IMR-90 (cell line): ENCODE measurements at regions not wholly inside any gene's neighbourhood (a gene's known extent, or its start where the extent isn't known, plus 50 kb on each side); places are given as distances from the start of the nearest gene placed in this dataset.

Source experiments
- ATAC-seq: fragments of 200-7000 bp; cut with Tn5 transposase; 2 replicates; pipeline ENCODE4 v1.9.1; 2020; ENCODE audit warnings: low read depth, mild to moderate bottlenecking, moderate library complexity
- BruUV-seq: library from RNA; stranded (reverse); fragments of 400-500 nt; replicated peaks from 2 replicates; lab custom pipeline; 2021; lab: Mats Ljungman, UMichigan
- CTCF ChIA-PET: fragments of 300-600 bp; formaldehyde crosslinking; extraction: SDS; loops from one replicate; lab custom pipeline; 2021; ENCODE audit warnings: antibody characterized with exemption; lab: Yijun Ruan, JAX
- POLR2A ChIA-PET: fragments of 300-600 bp; sonication (Branson Sonifier 250); formaldehyde crosslinking; loops from one replicate; lab custom pipeline; 2022; ENCODE audit warnings: antibody characterized with exemption; ENCODE audit not compliant: unreplicated experiment; lab: Charles Lee
- DNase-seq: peaks from one replicate; pipeline ENCODE4 v3.0.0; 2013
- H2AFZ ChIP-seq: replicated peaks from 2 replicates; pipeline ENCODE3; 2013; ENCODE audit warnings: low read length, mild to moderate bottlenecking; ENCODE audit not compliant: poor library complexity
- H2AK5ac ChIP-seq: 2 replicates; pipeline ENCODE4 v1.6.1; 2013; ENCODE audit warnings: low read depth, low read length, inconsistent platforms
- H2AK9ac ChIP-seq: replicated peaks from 2 replicates; pipeline ENCODE3; 2013; ENCODE audit warnings: mild to moderate bottlenecking, low read depth, low read length, moderate library complexity; ENCODE audit not compliant: poor library complexity
- H2BK120ac ChIP-seq: 2 replicates; pipeline ENCODE4 v1.6.1; 2013; ENCODE audit warnings: low read depth, low read length, inconsistent platforms
- H2BK15ac ChIP-seq: 3 replicates; pipeline ENCODE4 v1.6.1; 2013; ENCODE audit warnings: low read depth, low read length, inconsistent platforms
- H2BK20ac ChIP-seq: 2 replicates; pipeline ENCODE4 v1.6.1; 2013; ENCODE audit warnings: low read depth, mild to moderate bottlenecking, inconsistent platforms, low read length, moderate library complexity
- H2BK5ac ChIP-seq: 2 replicates; pipeline ENCODE4 v1.6.1; 2013; ENCODE audit warnings: mild to moderate bottlenecking, low read depth, low read length, inconsistent platforms; ENCODE audit not compliant: poor library complexity, severe bottlenecking
- H3K14ac ChIP-seq: replicated peaks from 2 replicates; pipeline ENCODE4 v1.6.1; 2013; ENCODE audit warnings: low read depth, low read length, inconsistent platforms
- H3K18ac ChIP-seq: 2 replicates; pipeline ENCODE4 v1.6.1; 2013; ENCODE audit warnings: low read depth, low read length, control low read depth
- H3K23ac ChIP-seq: 2 replicates; pipeline ENCODE4 v1.6.1; 2013; ENCODE audit warnings: low read depth, low read length, inconsistent platforms
- H3K27ac ChIP-seq: 2 replicates; pipeline ENCODE4 v1.5.1; 2013; ENCODE audit warnings: mild to moderate bottlenecking, control low read depth, low read length; ENCODE audit not compliant: insufficient read depth
- H3K27me3 ChIP-seq: 2 replicates; pipeline ENCODE4 v1.6.1; 2013; ENCODE audit warnings: low read length; ENCODE audit not compliant: control insufficient read depth, insufficient read depth
- H3K36me3 ChIP-seq: 2 replicates; pipeline ENCODE4 v1.6.1; 2013; ENCODE audit warnings: low read length, mixed read lengths; ENCODE audit not compliant: control insufficient read depth, insufficient read depth
- H3K4ac ChIP-seq: 2 replicates; pipeline ENCODE4 v1.6.1; 2013; ENCODE audit warnings: low read depth, low read length, inconsistent platforms
- H3K4me1 ChIP-seq: 2 replicates; pipeline ENCODE4 v1.6.1; 2013; ENCODE audit warnings: low read length, mixed read lengths; ENCODE audit not compliant: control insufficient read depth, insufficient read depth
- H3K4me2 ChIP-seq: 2 replicates; pipeline ENCODE4 v1.6.1; 2013; ENCODE audit warnings: low read depth, mild to moderate bottlenecking, control low read depth, low read length, moderate library complexity
- H3K4me3 ChIP-seq: 2 replicates; pipeline ENCODE4 v1.5.1; 2013; ENCODE audit warnings: low read depth, mild to moderate bottlenecking, control low read depth, low read length, moderate library complexity; ENCODE audit not compliant: insufficient read depth
- H3K56ac ChIP-seq: 2 replicates; pipeline ENCODE4 v1.6.1; 2013; ENCODE audit warnings: low read length, inconsistent platforms; ENCODE audit not compliant: insufficient read depth; ENCODE audit errors: extremely low read depth
- H3K79me1 ChIP-seq, 2 experiments: 2 replicates each; pipeline ENCODE4 v1.6.1; 2013; ENCODE audit warnings: low read length in 2 of 2, inconsistent platforms in 1 of 2, low read depth in 1 of 2
- H3K9ac ChIP-seq: 2 replicates; pipeline ENCODE4 v1.6.1; 2013; ENCODE audit warnings: low read depth, low read length, control low read depth
- H3K9me1 ChIP-seq: 2 replicates; pipeline ENCODE4 v1.6.1; 2013; ENCODE audit warnings: low read length, inconsistent platforms; ENCODE audit not compliant: insufficient read depth
- H3K9me3 ChIP-seq: 2 replicates; pipeline ENCODE4 v1.6.1; 2013; ENCODE audit warnings: low read length; ENCODE audit not compliant: control insufficient read depth, insufficient read depth
- H4K20me1 ChIP-seq: 2 replicates; pipeline ENCODE4 v1.6.1; 2013; ENCODE audit warnings: low read length, inconsistent platforms; ENCODE audit not compliant: insufficient read depth
- H4K5ac ChIP-seq: 2 replicates; pipeline ENCODE4 v1.6.1; 2013; ENCODE audit warnings: mild to moderate bottlenecking, low read depth, low read length, control low read depth
- H4K8ac ChIP-seq, 2 experiments: 2 replicates each; pipeline ENCODE4 v1.6.1; 2013; ENCODE audit warnings: low read depth in 2 of 2, low read length in 2 of 2, control low read depth in 1 of 2, inconsistent platforms in 1 of 2
- H4K91ac ChIP-seq: 2 replicates; pipeline ENCODE4 v1.6.1; 2013; ENCODE audit warnings: low read depth, low read length, inconsistent platforms; ENCODE audit not compliant: insufficient read depth
- BHLHE40 ChIP-seq: fragments of 150-350 bp; IDR thresholded peaks from 2 replicates; pipeline ENCODE4 v1.6.1; 2016; ENCODE audit warnings: mild to moderate bottlenecking, low read depth, low read length
- CEBPB ChIP-seq: IDR thresholded peaks from 2 replicates; pipeline ENCODE4 v1.6.1; 2012; ENCODE audit warnings: low read depth, low read length, improper control_type of control experiment
- CHD1 ChIP-seq: IDR thresholded peaks from 2 replicates; pipeline ENCODE4 v1.6.1; 2012; ENCODE audit warnings: low read depth, low read length, improper control_type of control experiment
- FOS ChIP-seq: fragments of 150-350 bp; IDR thresholded peaks from 2 replicates; pipeline ENCODE4 v1.6.1; 2016; ENCODE audit warnings: low read depth, low read length
- MAFK ChIP-seq: IDR thresholded peaks from 2 replicates; pipeline ENCODE4 v1.6.1; 2012; ENCODE audit warnings: low read depth, low read length, improper control_type of control experiment
- MAZ ChIP-seq: IDR thresholded peaks from 2 replicates; pipeline ENCODE4 v1.6.1; 2012; ENCODE audit warnings: low read depth, mild to moderate bottlenecking, low read length, improper control_type of control experiment, moderate library complexity, borderline replicate concordance
- MXI1 ChIP-seq: IDR thresholded peaks from 2 replicates; pipeline ENCODE4 v1.6.1; 2012; ENCODE audit warnings: low read depth, mild to moderate bottlenecking, low read length, moderate library complexity, borderline replicate concordance
- NFE2L2 ChIP-seq: fragments of 150-350 bp; IDR thresholded peaks from 2 replicates; pipeline ENCODE4 v1.6.1; 2016; ENCODE audit warnings: low read depth, mild to moderate bottlenecking, low read length
- POLR2A ChIP-seq: IDR thresholded peaks from 2 replicates; pipeline ENCODE4 v1.6.1; 2012; ENCODE audit warnings: mild to moderate bottlenecking, low read depth, low read length
- RAD21 ChIP-seq: IDR thresholded peaks from 2 replicates; pipeline ENCODE4 v1.6.1; 2012; ENCODE audit warnings: low read length, improper control_type of control experiment
- RCOR1 ChIP-seq: IDR thresholded peaks from 2 replicates; pipeline ENCODE4 v1.6.1; 2012; ENCODE audit warnings: mild to moderate bottlenecking, low read length, improper control_type of control experiment; ENCODE audit not compliant: insufficient replicate concordance
- RFX5 ChIP-seq: IDR thresholded peaks from 2 replicates; pipeline ENCODE4 v1.8.0; 2012; ENCODE audit warnings: low read depth, mild to moderate bottlenecking, low read length, moderate library complexity
- SMC3 ChIP-seq: fragments of 150-350 bp; IDR thresholded peaks from 2 replicates; pipeline ENCODE4 v1.6.1; 2016; ENCODE audit warnings: low read depth, mild to moderate bottlenecking, antibody characterized with exemption, low read length, moderate library complexity
- WGBS, 2 experiments: methylation state at CpG; one replicate each; pipeline versions ENCODE4 v1.1.5 to v1.1.7; 2013; ENCODE audit warnings: missing lambda C conversion rate in 2 of 2; ENCODE audit not compliant: insufficient read length in 1 of 2; ENCODE audit errors: extremely low coverage in 2 of 2; 5-methylcytosine and 5-hydroxymethylcytosine counted together
- dilution Hi-C: fragments of 300-500 bp; cut with HindIII; formaldehyde crosslinking; loops from one replicate; pipeline ENCODE4 v1.14.3; 2018; ENCODE audit warnings: low sequenced_read_pairs; ENCODE audit not compliant: unreplicated experiment
- in situ Hi-C: fragments of 300-500 bp; cut with MboI; formaldehyde crosslinking; loops from 3 replicates; pipeline ENCODE4 v1.14.3; 2019; ENCODE audit warnings: low sequenced_read_pairs, inconsistent platforms, mixed read lengths
- intact Hi-C: fragments of 100-400 bp; cut with micrococcal nuclease; formaldehyde crosslinking; loops from 2 replicates; pipeline ENCODE4 v1.10.0; 2022
- TF ChIP-seq, protein P1 (sequence below): fragments of 150-350 bp; IDR thresholded peaks from 2 replicates; pipeline ENCODE4 v1.6.1; 2016; ENCODE audit warnings: low read depth, mild to moderate bottlenecking, low read length, moderate library complexity, borderline replicate concordance
- TF ChIP-seq, protein P2 (sequence below): fragments of 150-350 bp; IDR thresholded peaks from 2 replicates; pipeline ENCODE4 v1.6.1; 2017; ENCODE audit warnings: mild to moderate bottlenecking, antibody characterized with exemption, low read length, low read depth
- TF ChIP-seq, protein P3 (sequence below): conservative IDR thresholded peaks from 2 replicates; pipeline ENCODE4 v1.5.1; 2012; ENCODE audit warnings: mild to moderate bottlenecking, low read depth, low read length, improper control_type of control experiment

DNA sequence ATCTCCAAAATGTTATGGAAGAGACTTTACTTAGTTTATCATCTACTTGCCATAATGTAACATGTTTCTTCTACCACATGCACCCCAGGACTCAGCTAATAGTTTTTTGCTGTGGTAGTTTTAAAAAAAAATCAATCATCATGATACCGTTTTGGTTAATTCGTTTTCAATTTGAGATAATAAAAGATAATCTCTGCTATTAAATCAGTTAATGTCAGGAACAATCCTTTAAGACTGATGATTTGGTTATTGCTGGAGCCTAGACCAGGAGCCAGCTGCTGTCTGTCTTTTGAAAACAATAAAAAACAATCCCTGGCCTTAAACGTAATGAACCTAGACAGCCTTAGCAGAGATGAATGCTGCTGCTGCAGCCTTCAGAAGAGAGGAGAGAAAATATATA is 403.7 kb downstream of the OXSM start:
- H2BK120ac ChIP-seq: no peak overlapping the region
- WGBS, 2 experiments: no CpG with 5 or more reads among the region's 3 CpGs
- ATAC-seq (no peak), DNase-seq (no peak)
- H3K14ac ChIP-seq: no peak overlapping the region
- no peak overlapping the region for H2BK20ac ChIP-seq
- ChIA-PET CTCF (no interaction called here), POLR2A (no interaction called here)
- H3K36me3 ChIP-seq: no peaks in the 10 kb centered on the region
- H3K27ac ChIP-seq: no peak overlapping the region
- TF ChIP-seq MAFK: no peak
- no peak for TF ChIP-seq FOS
- no peak for TF ChIP-seq CEBPB
- TF ChIP-seq NFE2L2: no peak
- no peak for TF ChIP-seq SMC3
- TF ChIP-seq RCOR1: no peak
- no peak for TF ChIP-seq POLR2A
- no peak for TF ChIP-seq MXI1
- TF ChIP-seq, protein P1, sequence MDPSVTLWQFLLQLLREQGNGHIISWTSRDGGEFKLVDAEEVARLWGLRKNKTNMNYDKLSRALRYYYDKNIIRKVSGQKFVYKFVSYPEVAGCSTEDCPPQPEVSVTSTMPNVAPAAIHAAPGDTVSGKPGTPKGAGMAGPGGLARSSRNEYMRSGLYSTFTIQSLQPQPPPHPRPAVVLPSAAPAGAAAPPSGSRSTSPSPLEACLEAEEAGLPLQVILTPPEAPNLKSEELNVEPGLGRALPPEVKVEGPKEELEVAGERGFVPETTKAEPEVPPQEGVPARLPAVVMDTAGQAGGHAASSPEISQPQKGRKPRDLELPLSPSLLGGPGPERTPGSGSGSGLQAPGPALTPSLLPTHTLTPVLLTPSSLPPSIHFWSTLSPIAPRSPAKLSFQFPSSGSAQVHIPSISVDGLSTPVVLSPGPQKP: no peak
- TF ChIP-seq, protein P2, sequence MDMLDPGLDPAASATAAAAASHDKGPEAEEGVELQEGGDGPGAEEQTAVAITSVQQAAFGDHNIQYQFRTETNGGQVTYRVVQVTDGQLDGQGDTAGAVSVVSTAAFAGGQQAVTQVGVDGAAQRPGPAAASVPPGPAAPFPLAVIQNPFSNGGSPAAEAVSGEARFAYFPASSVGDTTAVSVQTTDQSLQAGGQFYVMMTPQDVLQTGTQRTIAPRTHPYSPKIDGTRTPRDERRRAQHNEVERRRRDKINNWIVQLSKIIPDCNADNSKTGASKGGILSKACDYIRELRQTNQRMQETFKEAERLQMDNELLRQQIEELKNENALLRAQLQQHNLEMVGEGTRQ: no peak
- TF ChIP-seq CHD1: no peak
- TF ChIP-seq MAZ: no peak
- TF ChIP-seq BHLHE40: no peak
- TF ChIP-seq RFX5: no peak
- TF ChIP-seq, protein P3, sequence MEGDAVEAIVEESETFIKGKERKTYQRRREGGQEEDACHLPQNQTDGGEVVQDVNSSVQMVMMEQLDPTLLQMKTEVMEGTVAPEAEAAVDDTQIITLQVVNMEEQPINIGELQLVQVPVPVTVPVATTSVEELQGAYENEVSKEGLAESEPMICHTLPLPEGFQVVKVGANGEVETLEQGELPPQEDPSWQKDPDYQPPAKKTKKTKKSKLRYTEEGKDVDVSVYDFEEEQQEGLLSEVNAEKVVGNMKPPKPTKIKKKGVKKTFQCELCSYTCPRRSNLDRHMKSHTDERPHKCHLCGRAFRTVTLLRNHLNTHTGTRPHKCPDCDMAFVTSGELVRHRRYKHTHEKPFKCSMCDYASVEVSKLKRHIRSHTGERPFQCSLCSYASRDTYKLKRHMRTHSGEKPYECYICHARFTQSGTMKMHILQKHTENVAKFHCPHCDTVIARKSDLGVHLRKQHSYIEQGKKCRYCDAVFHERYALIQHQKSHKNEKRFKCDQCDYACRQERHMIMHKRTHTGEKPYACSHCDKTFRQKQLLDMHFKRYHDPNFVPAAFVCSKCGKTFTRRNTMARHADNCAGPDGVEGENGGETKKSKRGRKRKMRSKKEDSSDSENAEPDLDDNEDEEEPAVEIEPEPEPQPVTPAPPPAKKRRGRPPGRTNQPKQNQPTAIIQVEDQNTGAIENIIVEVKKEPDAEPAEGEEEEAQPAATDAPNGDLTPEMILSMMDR: no peak
- TF ChIP-seq RAD21: no peak
- no peak overlapping the region for H3K9ac ChIP-seq
- no peak overlapping the region for H3K18ac ChIP-seq
- no peak overlapping the region for H2AK9ac ChIP-seq
- no peak overlapping the region for H2AK5ac ChIP-seq
- no peaks in the 10 kb centered on the region for H3K4me1 ChIP-seq
- H3K9me1 ChIP-seq: no peaks in the 10 kb centered on the region
- H3K79me1 ChIP-seq: no peaks in the 10 kb centered on the region
- no peak overlapping the region for H2BK5ac ChIP-seq
- intact Hi-C loops (no loop called here), dilution Hi-C loops (no loop called here), in situ Hi-C loops (no loop called here)
- no peak overlapping the region for H4K5ac ChIP-seq
- H3K23ac ChIP-seq: no peak overlapping the region
- no peak overlapping the region for H4K91ac ChIP-seq
- no TSS peak for BruUV-seq
- no peak overlapping the region for H3K4ac ChIP-seq
- H3K4me2 ChIP-seq: no peak overlapping the region
- H4K8ac ChIP-seq: no peak overlapping the region
- H4K20me1 ChIP-seq: no peaks in the 10 kb centered on the region
- no peak overlapping the region for H3K56ac ChIP-seq
- no peak overlapping the region for H3K4me3 ChIP-seq
- H2BK15ac ChIP-seq: no peak overlapping the region
- no peaks in the 10 kb centered on the region for H3K27me3 ChIP-seq
- H2AFZ ChIP-seq: no peak overlapping the region
- peaks cover 3% of the 10 kb centered on the region; the same call in 1 of the 2 replicates for H3K9me3 ChIP-seq
